NT2/D1 (cell line): ENCODE measurements at regions not wholly inside any gene's neighbourhood (a gene's known extent, or its start where the extent isn't known, plus 50 kb on each side); places are given as distances from the start of the nearest gene placed in this dataset.

Experiments
- SUZ12 ChIP-seq: IDR thresholded peaks from 2 replicates; pipeline ENCODE4 v1.6.1; 2011; ENCODE audit not compliant: insufficient read length, insufficient read depth; ENCODE audit errors: extremely low read depth
- YY1 ChIP-seq: IDR thresholded peaks from 2 replicates; pipeline ENCODE4 v1.6.1; 2011; ENCODE audit not compliant: insufficient read length, insufficient read depth
- ZNF274 ChIP-seq: IDR thresholded peaks from 2 replicates; pipeline ENCODE4 v1.6.1; 2011; ENCODE audit warnings: mild to moderate bottlenecking, low read depth, low read length

DNA sequence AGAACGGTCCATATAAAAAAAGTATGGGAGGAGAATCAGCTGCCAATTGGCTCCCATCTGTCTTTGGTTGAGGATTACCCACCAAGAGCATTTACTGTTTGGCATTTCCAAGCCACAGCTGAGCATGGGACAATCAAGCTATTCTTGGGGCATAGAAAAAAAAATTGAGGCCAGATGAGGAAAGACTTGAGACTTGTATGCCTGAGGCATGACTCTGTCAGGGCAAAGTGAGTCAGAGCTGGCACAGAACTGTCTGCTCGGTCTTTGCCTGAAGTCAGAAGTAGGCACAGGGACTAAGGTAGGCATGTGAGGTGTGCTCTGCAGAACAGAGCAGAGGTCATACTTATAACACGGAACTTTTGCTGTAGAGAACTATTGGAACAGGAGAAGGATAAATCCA lies 126.5 kb upstream of the CHRM2 start:
- TF ChIP-seq ZNF274 = no peak
- no peak for TF ChIP-seq YY1
- no peak for TF ChIP-seq SUZ12
